GM12875 (cell line): ENCODE measurements at regions not wholly inside any gene's neighbourhood (a gene's known extent, or its start where the extent isn't known, plus 50 kb on each side); places are given as distances from the start of the nearest gene placed in this dataset.

ENCODE experiments used
- H3K4me3 ChIP-seq: one replicate; pipeline ENCODE4 v1.5.1; 2011; ENCODE audit warnings: low read depth, low read length, control low read depth
- CTCF ChIP-seq: IDR thresholded peaks from 2 replicates; pipeline ENCODE4 v1.5.1; 2011; ENCODE audit warnings: low read depth, mild to moderate bottlenecking, control low read depth, inconsistent platforms, low read length, moderate library complexity, borderline replicate concordance; ENCODE audit not compliant: insufficient read depth

- no peak for TF ChIP-seq CTCF
- H3K4me3 ChIP-seq: no peak overlapping the region
Measured at GRCh38 chr21:15138490-15138889, 73.7 kb upstream of the NRIP1 start.

DNA sequence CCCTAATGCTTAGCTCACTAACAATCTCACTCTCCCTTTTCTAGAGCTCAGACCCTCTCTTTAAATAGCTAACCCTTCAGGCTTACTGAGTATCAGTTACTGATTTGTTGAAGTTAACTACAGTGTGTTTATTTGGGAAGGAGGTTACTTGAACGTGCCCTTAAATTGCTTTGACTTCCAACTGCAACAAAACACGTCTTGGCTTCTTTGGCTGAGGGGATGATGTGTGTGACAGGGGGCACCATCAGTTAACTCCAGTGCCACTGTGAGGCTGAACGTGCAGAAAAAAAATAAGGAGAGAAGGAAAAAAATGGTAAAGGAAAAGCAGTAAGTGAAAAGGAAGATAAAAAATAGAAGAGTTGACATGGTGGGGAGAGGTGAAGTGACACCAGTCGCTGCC, 75.1 kb upstream of the NRIP1 start:
- no peak overlapping the region for H3K4me3 ChIP-seq
- no peak for TF ChIP-seq CTCF

DNA sequence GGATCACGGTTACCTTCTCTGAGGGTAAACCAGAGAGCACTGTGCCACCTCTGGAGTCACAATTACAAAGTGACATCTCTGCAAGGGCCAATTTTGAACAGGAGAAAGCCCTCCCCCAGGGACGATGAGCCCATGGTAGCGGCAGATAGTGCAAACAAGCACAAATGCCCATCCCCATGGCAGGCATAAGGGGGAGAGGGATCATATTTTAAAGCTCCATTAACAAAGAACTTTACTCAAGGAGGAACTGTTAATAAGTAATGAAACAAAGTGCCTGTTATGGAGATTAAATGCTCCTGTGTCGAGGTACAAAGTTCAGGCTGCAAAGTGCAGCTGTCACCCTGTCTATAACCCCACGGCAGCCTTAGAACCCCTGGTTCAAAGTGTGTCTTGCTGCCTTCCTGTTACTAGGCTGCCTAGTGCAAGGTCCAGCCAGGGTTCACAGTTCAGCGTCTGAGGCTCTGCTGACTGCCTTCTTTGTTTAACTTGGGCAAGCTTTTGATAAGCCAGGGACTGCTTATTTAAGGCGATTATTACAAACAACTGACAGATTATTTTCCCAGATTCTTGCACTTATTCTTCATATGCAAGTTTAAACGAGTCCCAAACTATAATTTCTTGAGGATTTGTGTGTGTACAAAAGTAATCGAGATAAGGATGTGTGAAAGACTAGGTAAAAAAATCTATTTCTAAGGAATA, 75.7 kb upstream of the NRIP1 start:
- no peak for TF ChIP-seq CTCF
- H3K4me3 ChIP-seq: no peak overlapping the region

DNA sequence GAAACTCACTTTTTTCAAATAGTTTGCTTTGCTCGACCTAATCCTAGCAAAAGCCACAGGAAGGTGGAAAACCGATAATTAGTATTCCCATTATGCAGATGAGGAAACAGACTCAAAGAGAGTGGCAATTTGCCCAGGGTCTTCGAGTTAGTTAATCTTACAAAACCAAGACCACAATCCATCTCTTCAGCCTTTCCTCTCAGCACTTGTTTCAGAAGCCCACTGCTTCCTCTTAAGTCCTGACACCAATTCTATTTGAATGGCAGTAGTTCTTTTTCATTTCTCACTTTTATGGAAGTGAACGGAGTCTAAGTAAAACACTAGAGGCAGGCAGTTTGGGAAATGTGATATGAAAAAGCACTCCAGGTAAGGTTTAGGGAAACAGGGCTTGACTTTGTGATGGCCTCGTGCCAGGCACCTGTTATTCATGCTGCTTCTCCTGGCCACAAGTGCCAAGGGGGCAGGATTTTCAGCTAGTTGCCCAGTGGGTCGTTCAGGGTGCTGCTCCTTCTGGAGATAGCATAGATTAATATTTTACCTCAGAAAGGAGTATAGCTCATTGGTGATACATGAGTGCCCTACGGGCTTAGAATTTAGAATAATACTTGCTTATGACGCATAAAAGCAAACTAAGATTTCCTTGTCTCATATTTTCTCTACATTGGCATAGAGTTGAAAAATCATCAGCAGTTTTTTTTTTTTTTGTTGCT, 76.6 kb upstream of the NRIP1 start:
- no peak overlapping the region for H3K4me3 ChIP-seq
- no peak for TF ChIP-seq CTCF

- no peak overlapping the region for H3K4me3 ChIP-seq
- TF ChIP-seq CTCF: no peak
Measured at GRCh38 chr21:15144026-15144425, 79.2 kb upstream of the NRIP1 start.

GRCh38 chr21:15148437-15148836, 83.6 kb upstream of the NRIP1 start:
- TF ChIP-seq CTCF: no peak

More at GRCh38 chr21:15148437-15148836, 83.6 kb upstream of the NRIP1 start:
- H3K4me3 ChIP-seq: no peak overlapping the region
